C1 segment of cervical spinal cord (tissue), 14 donors: ENCODE measurements at regions not wholly inside any gene's neighbourhood (a gene's known extent, or its start where the extent isn't known, plus 50 kb on each side); places are given as distances from the start of the nearest gene placed in this dataset.
"Not testable (repeated sequence)": the region's sequence is repeated elsewhere in the genome, so short reads cannot be mapped to it uniquely, and the experiment has no call there.

Experiments used
- DNase-seq, 14 donors: peaks; one replicate each; lab custom pipeline; 2025; lab: John Stamatoyannopoulos, UW

- DNase-seq = no peak
These were observed 370.9 kb upstream of the RND3 start for GRCh38 chr2:150858382-150858781.

- no peak for DNase-seq
These were observed 369.3 kb upstream of the RND3 start for GRCh38 chr2:150856596-150857281.

- DNase-seq = no peak
These were observed 365.8 kb upstream of the RND3 start for GRCh38 chr2:150853263-150853662.

- no peak for DNase-seq
These were observed 363.2 kb upstream of the RND3 start for GRCh38 chr2:150850641-150851040.

GRCh38 chr2:150847578-150847977 is 360.1 kb upstream of the RND3 start:
- DNase-seq = no peak

- no peak for DNase-seq
These were observed 359.2 kb upstream of the RND3 start for GRCh38 chr2:150846691-150847090.

- DNase-seq = no peak
These were observed 345.2 kb upstream of the RND3 start for GRCh38 chr2:150832686-150833085.

GRCh38 chr2:150824118-150824517 is 336.7 kb upstream of the RND3 start:
- no peak for DNase-seq

GRCh38 chr2:150817422-150817821 is 330.0 kb upstream of the RND3 start:
- no peak for DNase-seq

GRCh38 chr2:150812664-150813367 is 325.3 kb upstream of the RND3 start:
- DNase-seq = no peak

- DNase-seq = no peak
These were observed 324.6 kb upstream of the RND3 start for GRCh38 chr2:150812066-150812465.

GRCh38 chr2:150811259-150811855 is 323.9 kb upstream of the RND3 start:
- no peak for DNase-seq

- DNase-seq = no peak
These were observed 321.6 kb upstream of the RND3 start for GRCh38 chr2:150809103-150809502.

- no peak for DNase-seq
These were observed 318.9 kb upstream of the RND3 start for GRCh38 chr2:150806336-150806735.

- DNase-seq = no peak
These were observed 316.4 kb upstream of the RND3 start for GRCh38 chr2:150803689-150804398.

GRCh38 chr2:150802635-150803034 is 315.2 kb upstream of the RND3 start:
- DNase-seq = no peak

- DNase-seq = not testable (repeated sequence)
These were observed 308.8 kb upstream of the RND3 start for GRCh38 chr2:150796236-150796635.

- DNase-seq = no peak
These were observed 305.4 kb upstream of the RND3 start for GRCh38 chr2:150792780-150793300.

- DNase-seq = no peak
These were observed 304.1 kb upstream of the RND3 start for GRCh38 chr2:150791567-150791966.

GRCh38 chr2:150789376-150789905 is 302.0 kb upstream of the RND3 start:
- no peak for DNase-seq

GRCh38 chr2:150788426-150789140 is 301.1 kb upstream of the RND3 start:
- DNase-seq = no peak
